HEK293T (cell line): ENCODE measurements at regions not wholly inside any gene's neighbourhood (a gene's known extent, or its start where the extent isn't known, plus 50 kb on each side); places are given as distances from the start of the nearest gene placed in this dataset.

Source experiments
- CTCF ChIA-PET: fragments of 350-600 bp; formaldehyde crosslinking; extraction: SDS; loops from one replicate; lab custom pipeline; 2021; ENCODE audit warnings: antibody characterized with exemption, inconsistent platforms; lab: Yijun Ruan, JAX
- POLR2A ChIA-PET: fragments of 350-600 bp; formaldehyde crosslinking; extraction: SDS; loops from one replicate; lab custom pipeline; 2020; ENCODE audit warnings: antibody characterized with exemption, inconsistent platforms; lab: Yijun Ruan, JAX
- DNase-seq: peaks from one replicate; pipeline ENCODE4 v3.0.0; 2012; ENCODE audit warnings: mixed read lengths; ENCODE audit errors: extremely low spot score
- BHLHE40 ChIP-seq: fragments of 450-650 bp; IDR thresholded peaks from 2 replicates; pipeline ENCODE4 v1.6.1; 2016; ENCODE audit warnings: mild to moderate bottlenecking, moderate library complexity, borderline replicate concordance
- CTBP1 ChIP-seq: fragments of 450-650 bp; IDR thresholded peaks from 2 replicates; pipeline ENCODE4 v1.6.1; 2016; ENCODE audit warnings: borderline replicate concordance
- ELF4 ChIP-seq: fragments of 450-650 bp; IDR thresholded peaks from 2 replicates; pipeline ENCODE4 v1.6.1; 2017; ENCODE audit warnings: antibody characterized with exemption
- FOXA1 ChIP-seq: fragments of 450-650 bp; IDR thresholded peaks from 2 replicates; pipeline ENCODE4 v1.6.1; 2016; ENCODE audit warnings: mild to moderate bottlenecking
- FOXM1 ChIP-seq: fragments of 450-650 bp; IDR thresholded peaks from 2 replicates; pipeline ENCODE4 v1.6.1; 2017; ENCODE audit warnings: mild to moderate bottlenecking, borderline replicate concordance
- HDGF ChIP-seq: fragments of 450-650 bp; IDR thresholded peaks from 2 replicates; pipeline ENCODE4 v1.6.1; 2017; ENCODE audit warnings: antibody characterized with exemption, borderline replicate concordance
- L3MBTL2 ChIP-seq: fragments of 450-650 bp; conservative IDR thresholded peaks from 2 replicates; pipeline ENCODE4 v1.6.1; 2016; ENCODE audit warnings: mild to moderate bottlenecking
- NFRKB ChIP-seq: fragments of 450-650 bp; IDR thresholded peaks from 2 replicates; pipeline ENCODE4 v1.6.1; 2016; ENCODE audit warnings: mild to moderate bottlenecking, moderate library complexity
- SP1 ChIP-seq: fragments of 450-650 bp; IDR thresholded peaks from 2 replicates; pipeline ENCODE4 v1.6.1; 2017
- SUZ12 ChIP-seq: fragments of 450-650 bp; IDR thresholded peaks from 2 replicates; pipeline ENCODE4 v1.6.1; 2016; ENCODE audit warnings: mild to moderate bottlenecking
- TARDBP ChIP-seq: fragments of 450-650 bp; IDR thresholded peaks from 2 replicates; pipeline ENCODE4 v1.6.1; 2016
- ZNF384 ChIP-seq: fragments of 450-650 bp; IDR thresholded peaks from 2 replicates; pipeline ENCODE4 v1.6.1; 2016
- TF ChIP-seq, protein P1 (sequence below): fragments of 450-650 bp; IDR thresholded peaks from 2 replicates; pipeline ENCODE4 v1.6.1; 2016

GRCh38 chr1:82042306-82043060 is 241.7 kb downstream of the ADGRL2 start:
- POLR2A ChIA-PET = no interaction called here
- DNase-seq = no peak

More at GRCh38 chr1:82042306-82043060, 241.7 kb downstream of the ADGRL2 start:
- TF ChIP-seq FOXA1 = no peak
- TF ChIP-seq ELF4 = no peak
- no peak for TF ChIP-seq ZNF384
- TF ChIP-seq SUZ12 = no peak
- no peak for TF ChIP-seq TARDBP
- no peak for TF ChIP-seq BHLHE40
- no peak for TF ChIP-seq HDGF
- no peak for TF ChIP-seq FOXM1
- TF ChIP-seq CTBP1 = no peak
- no peak for TF ChIP-seq NFRKB
- TF ChIP-seq L3MBTL2 = no peak
- TF ChIP-seq, protein P1, sequence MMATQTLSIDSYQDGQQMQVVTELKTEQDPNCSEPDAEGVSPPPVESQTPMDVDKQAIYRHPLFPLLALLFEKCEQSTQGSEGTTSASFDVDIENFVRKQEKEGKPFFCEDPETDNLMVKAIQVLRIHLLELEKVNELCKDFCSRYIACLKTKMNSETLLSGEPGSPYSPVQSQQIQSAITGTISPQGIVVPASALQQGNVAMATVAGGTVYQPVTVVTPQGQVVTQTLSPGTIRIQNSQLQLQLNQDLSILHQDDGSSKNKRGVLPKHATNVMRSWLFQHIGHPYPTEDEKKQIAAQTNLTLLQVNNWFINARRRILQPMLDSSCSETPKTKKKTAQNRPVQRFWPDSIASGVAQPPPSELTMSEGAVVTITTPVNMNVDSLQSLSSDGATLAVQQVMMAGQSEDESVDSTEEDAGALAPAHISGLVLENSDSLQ = no peak
- TF ChIP-seq SP1 = no peak
- CTCF ChIA-PET = no interaction called here
